DND-41 (cell line): ENCODE measurements at regions not wholly inside any gene's neighbourhood (a gene's known extent, or its start where the extent isn't known, plus 50 kb on each side); places are given as distances from the start of the nearest gene placed in this dataset.

ENCODE experiments used
- ATAC-seq: fragments of 200-7000 bp; cut with Tn5 transposase; 3 replicates; pipeline ENCODE4 v1.9.1; 2021; ENCODE audit warnings: low read depth; ENCODE audit not compliant: insufficient read depth
- DNase-seq: peaks from one replicate; pipeline ENCODE4 v3.0.0-alpha.2; 2020
- H2AFZ ChIP-seq: 2 replicates; pipeline ENCODE4 v1.6.0; 2012; ENCODE audit warnings: low read depth, low read length
- H3K27ac ChIP-seq: 2 replicates; pipeline ENCODE4 v1.5.1; 2012; ENCODE audit warnings: low read length, inconsistent platforms
- H3K27me3 ChIP-seq: fragments of 200-600 bp; sonication (generic); 2 replicates; pipeline ENCODE4 v1.6.0; 2012; ENCODE audit warnings: low read length, mild to moderate bottlenecking, inconsistent platforms; ENCODE audit not compliant: insufficient read depth, poor library complexity
- H3K36me3 ChIP-seq: 2 replicates; pipeline ENCODE4 v1.5.1; 2012; ENCODE audit warnings: low read length, inconsistent platforms; ENCODE audit not compliant: insufficient read depth
- H3K4me1 ChIP-seq: 2 replicates; pipeline ENCODE4 v1.5.1; 2012; ENCODE audit warnings: mild to moderate bottlenecking, low read length; ENCODE audit not compliant: insufficient read depth
- H3K4me2 ChIP-seq: 2 replicates; pipeline ENCODE4 v1.6.0; 2012; ENCODE audit warnings: mild to moderate bottlenecking, moderate library complexity, low read length, inconsistent platforms; ENCODE audit not compliant: insufficient read depth
- H3K4me3 ChIP-seq, 2 experiments: fragments of 200-600 bp in 1 of 2; shearing (Covaris generic) in 1 of 2; 2 replicates each; pipeline ENCODE4 v1.5.1; 2012 to 2016; ENCODE audit warnings: inconsistent platforms in 2 of 2, low read length in 2 of 2, mild to moderate bottlenecking in 2 of 2, low read depth in 1 of 2, moderate library complexity in 1 of 2
- H3K79me2 ChIP-seq: 2 replicates; pipeline ENCODE4 v1.6.0; 2012; ENCODE audit warnings: low read length, inconsistent platforms; ENCODE audit not compliant: insufficient read depth
- H3K9ac ChIP-seq: 2 replicates; pipeline ENCODE4 v1.6.0; 2012; ENCODE audit warnings: low read depth, mild to moderate bottlenecking, inconsistent platforms, low read length, moderate library complexity
- H3K9me3 ChIP-seq: 2 replicates; pipeline ENCODE4 v1.5.1; 2012; ENCODE audit warnings: low read length, moderate library complexity, mild to moderate bottlenecking, inconsistent platforms; ENCODE audit not compliant: insufficient read depth, severe bottlenecking
- H4K20me1 ChIP-seq: 2 replicates; pipeline ENCODE4 v1.6.0; 2012; ENCODE audit warnings: low read length; ENCODE audit not compliant: insufficient read depth
- CTCF ChIP-seq: IDR thresholded peaks from 2 replicates; pipeline ENCODE4 v1.5.1; 2012; ENCODE audit warnings: borderline replicate concordance, low read length, moderate library complexity, mild to moderate bottlenecking; ENCODE audit not compliant: poor library complexity, severe bottlenecking; ENCODE audit errors: extremely low read depth
- EZH2 ChIP-seq: IDR thresholded peaks from 3 replicates; pipeline ENCODE4 v1.6.1; 2012; ENCODE audit warnings: borderline replicate concordance, low read depth, mild to moderate bottlenecking, moderate library complexity, low read length, inconsistent platforms; ENCODE audit not compliant: severe bottlenecking

- Histone ChIP-seq H3K9me3 (peaks cover 18% of the 10 kb centered on the region), H3K79me2 (no peaks in the 10 kb centered on the region), H3K27ac (no peak overlapping the region), H3K9ac (no peak overlapping the region), H2AFZ (no peak overlapping the region), H3K36me3 (no peaks in the 10 kb centered on the region), H3K4me1 (no peaks in the 10 kb centered on the region), H3K4me3 (no peak overlapping the region), H3K4me2 (no peak overlapping the region), H4K20me1 (no peaks in the 10 kb centered on the region), H3K27me3 (peaks cover under 1% of the 10 kb centered on the region)
- no peak for ATAC-seq
- no peak for DNase-seq
- TF ChIP-seq EZH2 (no peak), CTCF (no peak)
Measured at GRCh38 chr10:130399425-130399950, 263.3 kb downstream of the GLRX3 start.

GRCh38 chr10:130400890-130401289, 264.7 kb downstream of the GLRX3 start:
- Histone ChIP-seq H3K36me3 (no peaks in the 10 kb centered on the region), H4K20me1 (no peaks in the 10 kb centered on the region), H3K27ac (no peak overlapping the region), H3K27me3 (peaks cover 7% of the 10 kb centered on the region), H3K79me2 (no peaks in the 10 kb centered on the region), H3K4me1 (no peaks in the 10 kb centered on the region), H3K9me3 (peaks cover 7% of the 10 kb centered on the region), H2AFZ (no peak overlapping the region), H3K4me3 (no peak overlapping the region), H3K4me2 (no peak overlapping the region), H3K9ac (no peak overlapping the region)
- ATAC-seq: no peak
- TF ChIP-seq CTCF (no peak), EZH2 (no peak)
- no peak for DNase-seq

GRCh38 chr10:130401860-130402765, 265.9 kb downstream of the GLRX3 start:
- Histone ChIP-seq H3K4me2 (no peak overlapping the region), H3K9ac (no peak overlapping the region), H3K9me3 (no peaks in the 10 kb centered on the region), H3K4me3 (no peak overlapping the region), H3K79me2 (no peaks in the 10 kb centered on the region), H2AFZ (no peak overlapping the region), H3K27me3 (peaks cover 7% of the 10 kb centered on the region), H3K36me3 (no peaks in the 10 kb centered on the region), H3K27ac (no peak overlapping the region), H4K20me1 (no peaks in the 10 kb centered on the region), H3K4me1 (no peaks in the 10 kb centered on the region)
- DNase-seq (no peak), ATAC-seq (no peak)
- TF ChIP-seq CTCF: no peak
- TF ChIP-seq EZH2: no peak
